HepG2 (cell line): ENCODE measurements at regions not wholly inside any gene's neighbourhood (a gene's known extent, or its start where the extent isn't known, plus 50 kb on each side); places are given as distances from the start of the nearest gene placed in this dataset.

Experiments used
- ATAC-seq: fragments of 200-7000 bp; cut with Tn5 transposase; 3 replicates; pipeline ENCODE4 v1.9.1; 2020; ENCODE audit warnings: mild to moderate bottlenecking, moderate library complexity
- BruUV-seq: library from RNA; stranded (reverse); fragments of 400-500 nt; replicated peaks from 2 replicates; lab custom pipeline; 2021; lab: Mats Ljungman, UMichigan
- CTCF ChIA-PET: fragments of 300-600 bp; formaldehyde crosslinking; extraction: SDS; loops from one replicate; lab custom pipeline; 2021; ENCODE audit warnings: low total read pairs, inconsistent platforms, low intra/inter-chr PET ratio; lab: Yijun Ruan, JAX
- POLR2A ChIA-PET: fragments of 350-600 bp; sonication (Branson Sonifier 250); formaldehyde crosslinking; loops from one replicate; lab custom pipeline; 2020; ENCODE audit warnings: antibody characterized with exemption, inconsistent platforms; lab: Yijun Ruan, JAX
- DNase-seq: peaks from one replicate; pipeline ENCODE4 v3.0.0-alpha.2; 2015; ENCODE audit warnings: low spot score
- FAIRE-seq: peaks from 3 replicates; lab custom pipeline; 2011; peaks lifted over from hg19 to GRCh38; lab: Jason Lieb, UNC
- H2AFZ ChIP-seq: one replicate; pipeline ENCODE4 v1.6.1; 2011; ENCODE audit warnings: low read length, inconsistent platforms
- H3K27ac ChIP-seq: fragments of 300-600 bp; 3 replicates; pipeline ENCODE4 v1.8.0; 2011; ENCODE audit warnings: mixed run types, mild to moderate bottlenecking, mixed read lengths, low read length, inconsistent platforms; ENCODE audit not compliant: insufficient read depth; ENCODE audit errors: extremely low read length
- H3K27me3 ChIP-seq, 2 experiments: fragments of 200-600 bp in 1 of 2; 2 replicates in 1 of 2; 3 replicates in 1 of 2; pipeline versions ENCODE4 v1.6.0 to v1.8.0; 2011; ENCODE audit warnings: low read length in 2 of 2, mild to moderate bottlenecking in 2 of 2, moderate library complexity in 2 of 2, inconsistent platforms in 1 of 2; ENCODE audit not compliant: insufficient read depth in 2 of 2, control insufficient read depth in 1 of 2
- H3K36me3 ChIP-seq, 2 experiments: fragments of 200-600 bp in 1 of 2; replicated peaks in 1 of 2; 2 replicates in 1 of 2; 3 replicates in 1 of 2; pipeline versions ENCODE4 v1.5.1 to v1.8.0; 2011; ENCODE audit warnings: low read length in 2 of 2, inconsistent platforms in 1 of 2; ENCODE audit not compliant: insufficient read depth in 2 of 2, control insufficient read depth in 1 of 2
- H3K4me1 ChIP-seq: 2 replicates; pipeline ENCODE4 v1.5.1; 2012; ENCODE audit warnings: low read length, inconsistent platforms; ENCODE audit not compliant: insufficient read depth
- H3K4me2 ChIP-seq: 2 replicates; pipeline ENCODE4 v1.6.0; 2011; ENCODE audit warnings: low read depth, low read length, inconsistent platforms
- H3K4me3 ChIP-seq, 3 experiments: fragments of 200-600 bp in 1 of 3; sonication (generic), shearing (Covaris generic) in 1 of 3; replicated peaks in 1 of 3; 2 replicates each; pipeline ENCODE4 v1.5.1; 2011 to 2016; ENCODE audit warnings: low read length in 3 of 3, inconsistent platforms in 2 of 3, low read depth in 2 of 3, mild to moderate bottlenecking in 2 of 3, control low read depth in 1 of 3, mixed read lengths in 1 of 3; ENCODE audit not compliant: insufficient read depth in 1 of 3
- H3K79me2 ChIP-seq: one replicate; pipeline ENCODE4 v1.6.1; 2011; ENCODE audit warnings: low read length, inconsistent platforms; ENCODE audit not compliant: insufficient read depth
- H3K9ac ChIP-seq: 2 replicates; pipeline ENCODE4 v1.6.0; 2011; ENCODE audit warnings: mild to moderate bottlenecking, low read depth, low read length, inconsistent platforms; ENCODE audit not compliant: insufficient read depth
- H3K9me3 ChIP-seq: 2 replicates; pipeline ENCODE4 v1.5.1; 2012; ENCODE audit warnings: mild to moderate bottlenecking, low read length
- H4K20me1 ChIP-seq: 2 replicates; pipeline ENCODE4 v1.6.0; 2011; ENCODE audit warnings: inconsistent platforms, mild to moderate bottlenecking, low read length, moderate library complexity; ENCODE audit not compliant: insufficient read depth
- ATF7 ChIP-seq, 2 experiments: fragments of 450-650 bp in 1 of 2; sonication (generic) in 1 of 2; formaldehyde crosslinking in 1 of 2; IDR thresholded peaks; 2 replicates each; pipeline versions ENCODE4 v1.4.0 to v1.6.1; 2016 to 2020; ENCODE audit warnings: antibody characterized with exemption in 1 of 2, mild to moderate bottlenecking in 1 of 2, missing genetic modification reagents in 1 of 2
- CERS6 ChIP-seq: sonication (generic); formaldehyde crosslinking; IDR thresholded peaks from 2 replicates; pipeline ENCODE4 v1.5.0; 2020; ENCODE audit warnings: missing genetic modification reagents
- DR1 ChIP-seq: sonication (generic); formaldehyde crosslinking; IDR thresholded peaks from 2 replicates; pipeline ENCODE4 v1.8.0; 2021; ENCODE audit warnings: mild to moderate bottlenecking, missing genetic modification reagents, inconsistent platforms
- FOXO4 ChIP-seq: sonication (generic); formaldehyde crosslinking; conservative IDR thresholded peaks from 2 replicates; pipeline ENCODE4 v1.8.1; 2023; ENCODE audit warnings: missing genetic modification reagents
- KDM3A ChIP-seq: IDR thresholded peaks from 2 replicates; pipeline ENCODE4 v1.6.1; 2018; ENCODE audit warnings: low read depth, missing compliant biosample characterization
- MXD1 ChIP-seq: sonication (generic); formaldehyde crosslinking; IDR thresholded peaks from 2 replicates; pipeline ENCODE4 v1.4.0; 2020; ENCODE audit warnings: mild to moderate bottlenecking, missing genetic modification reagents
- NBN ChIP-seq: fragments of 450-650 bp; conservative IDR thresholded peaks from 2 replicates; pipeline ENCODE4 v1.6.1; 2017
- RERE ChIP-seq: IDR thresholded peaks from 2 replicates; pipeline ENCODE4 v1.6.1; 2016; ENCODE audit warnings: low read depth, missing genetic modification reagents, missing compliant biosample characterization
- SAFB2 ChIP-seq: sonication (generic); formaldehyde crosslinking; IDR thresholded peaks from 2 replicates; pipeline ENCODE4 v1.5.1; 2020; ENCODE audit warnings: missing genetic modification reagents, low read depth, mild to moderate bottlenecking, borderline replicate concordance
- SRSF9 ChIP-seq: fragments of 200-400 bp; formaldehyde crosslinking; IDR thresholded peaks from 2 replicates; pipeline ENCODE4 v1.6.1; 2018; ENCODE audit warnings: borderline replicate concordance, mild to moderate bottlenecking, low read depth, low read length; ENCODE audit not compliant: insufficient read depth, poor library complexity, severe bottlenecking
- TBX2 ChIP-seq: sonication (generic); formaldehyde crosslinking; IDR thresholded peaks from 2 replicates; pipeline ENCODE4 v1.5.0; 2020; ENCODE audit warnings: missing genetic modification reagents, mild to moderate bottlenecking, borderline replicate concordance
- WIZ ChIP-seq: sonication (generic); formaldehyde crosslinking; IDR thresholded peaks from 2 replicates; pipeline ENCODE4 v1.5.1; 2020; ENCODE audit warnings: mild to moderate bottlenecking, missing genetic modification reagents
- ZNF260 ChIP-seq: sonication (generic); formaldehyde crosslinking; IDR thresholded peaks from 2 replicates; pipeline ENCODE4 v1.4.0; 2020; ENCODE audit warnings: missing genetic modification reagents, low read depth, mild to moderate bottlenecking, borderline replicate concordance
- ZNF383 ChIP-seq: sonication (generic); formaldehyde crosslinking; IDR thresholded peaks from 2 replicates; pipeline ENCODE4 v1.4.0; 2020; ENCODE audit warnings: missing genetic modification reagents, mild to moderate bottlenecking, borderline replicate concordance
- ZNF576 ChIP-seq: sonication (generic); formaldehyde crosslinking; IDR thresholded peaks from 2 replicates; pipeline ENCODE4 v1.4.0; 2020; ENCODE audit warnings: mild to moderate bottlenecking, missing genetic modification reagents
- WGBS: methylation state at CpG from one replicate; pipeline ENCODE4 v1.1.6; 2017; ENCODE audit warnings: low lambda C conversion rate; 5-methylcytosine and 5-hydroxymethylcytosine counted together
- in situ Hi-C: cut with HindIII; loops from 2 replicates; pipeline ENCODE4 v1.10.0; 2017; ENCODE audit warnings: low pct_unique_long_range_greater_than_20kb; ENCODE audit not compliant: extremely low pct_ligation_motif_present
- intact Hi-C: fragments of 100-400 bp; cut with micrococcal nuclease; formaldehyde crosslinking; loops from one replicate; pipeline ENCODE4 v1.10.0; 2022; ENCODE audit not compliant: unreplicated experiment

- no peak overlapping the region for H3K9ac ChIP-seq
- 65% methylated on average over 10 of the region's 41 CpGs for WGBS
- ATAC-seq: no peak
These were observed 120.0 kb downstream of the UQCRFS1 start for GRCh38 chr19:29092712-29093552.

More at GRCh38 chr19:29092712-29093552, 120.0 kb downstream of the UQCRFS1 start:
- Histone ChIP-seq H3K27me3 (no peaks in the 10 kb centered on the region), H3K4me1 (no peaks in the 10 kb centered on the region), H3K27ac (no peak overlapping the region), H3K9me3 (peaks cover 26% of the 10 kb centered on the region), H3K4me2 (no peak overlapping the region), H3K79me2 (no peaks in the 10 kb centered on the region), H3K36me3 (no peaks in the 10 kb centered on the region), H2AFZ (no peak overlapping the region), H3K4me3 (no peak overlapping the region), H4K20me1 (no peaks in the 10 kb centered on the region)
- in situ Hi-C loops (no loop called here), intact Hi-C loops (no loop called here)
- POLR2A ChIA-PET: no interaction called here
- TF ChIP-seq ZNF260 (no peak), NBN (no peak), TBX2 (CRISPR knock-in tag) (no peak), CERS6 (CRISPR knock-in tag) (no peak), DR1 (CRISPR knock-in tag) (no peak), FOXO4 (CRISPR knock-in tag) (no peak), SAFB2 (CRISPR knock-in tag) (no peak), KDM3A (no peak), ZNF576 (CRISPR knock-in tag) (no peak), RERE (CRISPR knock-in tag) (no peak), ATF7 (IDR thresholded peaks at IDR 0.05) (no peak), ATF7 (CRISPR knock-in tag; IDR thresholded peaks at IDR 0.05) (no peak), ZNF383 (CRISPR knock-in tag) (no peak), WIZ (CRISPR knock-in tag) (no peak), MXD1 (no peak), SRSF9 (no peak)
- FAIRE-seq (no peak), DNase-seq (no peak)
- CTCF ChIA-PET: no interaction called here
- BruUV-seq: no TSS peak
